PC-9 (cell line): ENCODE measurements at regions not wholly inside any gene's neighbourhood (a gene's known extent, or its start where the extent isn't known, plus 50 kb on each side); places are given as distances from the start of the nearest gene placed in this dataset.

Experiments
- CTCF ChIP-seq: fragments of 200-600 bp; sonication (generic); conservative IDR thresholded peaks from 2 replicates; pipeline ENCODE4 v1.6.1; 2017; ENCODE audit warnings: mixed run types, antibody characterized with exemption, mild to moderate bottlenecking, moderate library complexity
- EZH2 ChIP-seq: fragments of 200-600 bp; sonication (generic); IDR thresholded peaks from 2 replicates; pipeline ENCODE4 v1.8.0; 2017; ENCODE audit warnings: antibody characterized with exemption, low read depth

- TF ChIP-seq CTCF (no peak), EZH2 (no peak)
These were observed 129.8 kb upstream of the IFNE start for GRCh38 chr9:21611891-21612290.
